ENCODE measurements at regions not wholly inside any gene's neighbourhood (a gene's known extent, or its start where the extent isn't known, plus 50 kb on each side); places are given as distances from the start of the nearest gene placed in this dataset.

GRCh38 chr4:126859872-126860271 lies 772.9 kb upstream of the INTU start:
- TF ChIP-seq, protein P1, sequence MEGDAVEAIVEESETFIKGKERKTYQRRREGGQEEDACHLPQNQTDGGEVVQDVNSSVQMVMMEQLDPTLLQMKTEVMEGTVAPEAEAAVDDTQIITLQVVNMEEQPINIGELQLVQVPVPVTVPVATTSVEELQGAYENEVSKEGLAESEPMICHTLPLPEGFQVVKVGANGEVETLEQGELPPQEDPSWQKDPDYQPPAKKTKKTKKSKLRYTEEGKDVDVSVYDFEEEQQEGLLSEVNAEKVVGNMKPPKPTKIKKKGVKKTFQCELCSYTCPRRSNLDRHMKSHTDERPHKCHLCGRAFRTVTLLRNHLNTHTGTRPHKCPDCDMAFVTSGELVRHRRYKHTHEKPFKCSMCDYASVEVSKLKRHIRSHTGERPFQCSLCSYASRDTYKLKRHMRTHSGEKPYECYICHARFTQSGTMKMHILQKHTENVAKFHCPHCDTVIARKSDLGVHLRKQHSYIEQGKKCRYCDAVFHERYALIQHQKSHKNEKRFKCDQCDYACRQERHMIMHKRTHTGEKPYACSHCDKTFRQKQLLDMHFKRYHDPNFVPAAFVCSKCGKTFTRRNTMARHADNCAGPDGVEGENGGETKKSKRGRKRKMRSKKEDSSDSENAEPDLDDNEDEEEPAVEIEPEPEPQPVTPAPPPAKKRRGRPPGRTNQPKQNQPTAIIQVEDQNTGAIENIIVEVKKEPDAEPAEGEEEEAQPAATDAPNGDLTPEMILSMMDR (IDR thresholded peaks at IDR 0.05): no peak
- no peak for TF ChIP-seq POLR2A (IDR thresholded peaks at IDR 0.05)
- no peak for TF ChIP-seq POLR2AphosphoS5 (IDR thresholded peaks at IDR 0.05; ENCODE audit: insufficient read depth in 1 of 2, low read depth in 1 of 2)
